HG03175 (cell line): ENCODE measurements at regions not wholly inside any gene's neighbourhood (a gene's known extent, or its start where the extent isn't known, plus 50 kb on each side); places are given as distances from the start of the nearest gene placed in this dataset.

Experiments used
- ATAC-seq: cut with Tn5 transposase; IDR thresholded peaks from one replicate; pipeline ENCODE4 v1.9.1; 2021; ENCODE audit warnings: mild to moderate bottlenecking, moderate library complexity; ENCODE audit not compliant: unreplicated experiment

DNA sequence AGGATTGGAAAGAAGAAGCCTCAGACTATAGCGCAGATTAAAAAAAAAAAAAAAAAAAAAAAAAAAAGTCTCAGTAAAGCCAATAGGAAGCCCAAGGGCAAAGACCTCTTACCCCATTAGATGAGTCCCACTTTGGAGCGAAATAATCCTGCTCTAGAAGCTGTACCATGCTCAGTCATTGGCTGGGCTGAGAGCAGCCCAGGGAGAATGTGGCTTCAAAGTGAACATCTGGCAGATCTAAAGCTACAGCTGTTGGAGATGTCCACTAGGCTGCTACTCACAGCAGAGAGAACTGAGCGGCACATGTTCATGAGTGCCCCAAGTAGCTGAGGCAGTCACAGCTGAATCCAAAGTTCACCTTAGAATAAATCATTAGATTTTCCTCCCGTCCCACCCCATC lies 560.9 kb downstream of the MED13L start:
- ATAC-seq, result no peak

DNA sequence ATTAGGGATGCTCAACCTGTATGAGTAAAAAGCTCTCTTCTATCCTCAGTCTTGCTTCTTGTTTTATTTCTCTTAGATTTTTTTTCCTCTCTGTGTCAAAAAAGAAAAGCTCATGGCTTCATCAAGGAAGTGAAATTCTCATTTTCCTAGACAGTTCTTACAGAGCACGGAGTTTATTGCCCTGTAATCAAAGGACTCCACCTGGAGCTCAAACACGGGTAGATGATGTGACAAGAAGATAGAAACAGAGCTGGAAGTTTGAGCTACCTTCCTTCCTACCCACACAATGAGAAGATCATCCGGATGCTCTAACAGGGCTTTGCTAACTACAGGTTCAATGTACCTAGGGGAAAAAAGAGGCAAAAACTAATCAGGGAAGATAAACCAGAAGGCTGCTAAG lies 564.8 kb downstream of the MED13L start:
- ATAC-seq, result no peak

DNA sequence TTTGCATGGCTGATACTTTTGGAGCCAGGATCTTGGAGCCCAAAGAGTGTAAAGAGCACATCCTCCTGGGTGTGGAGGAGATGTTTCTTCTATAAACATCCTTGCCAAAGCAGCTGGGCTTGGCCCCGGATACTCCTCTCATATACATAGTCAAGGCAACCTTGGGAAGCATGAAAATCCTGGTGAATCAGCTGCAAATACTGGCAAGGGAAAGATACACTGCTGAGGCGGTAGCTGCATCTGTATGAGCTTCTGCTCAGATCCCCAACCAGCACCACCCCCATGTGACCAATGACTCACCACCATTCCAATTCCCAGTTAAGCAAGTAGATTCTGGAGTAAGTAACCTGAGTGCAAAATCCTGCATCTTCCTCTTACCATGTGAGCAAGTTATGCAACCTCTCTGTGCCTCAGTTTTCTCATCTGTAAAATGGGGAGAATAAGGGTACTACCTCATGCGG lies 567.4 kb downstream of the MED13L start:
- no peak for ATAC-seq

DNA sequence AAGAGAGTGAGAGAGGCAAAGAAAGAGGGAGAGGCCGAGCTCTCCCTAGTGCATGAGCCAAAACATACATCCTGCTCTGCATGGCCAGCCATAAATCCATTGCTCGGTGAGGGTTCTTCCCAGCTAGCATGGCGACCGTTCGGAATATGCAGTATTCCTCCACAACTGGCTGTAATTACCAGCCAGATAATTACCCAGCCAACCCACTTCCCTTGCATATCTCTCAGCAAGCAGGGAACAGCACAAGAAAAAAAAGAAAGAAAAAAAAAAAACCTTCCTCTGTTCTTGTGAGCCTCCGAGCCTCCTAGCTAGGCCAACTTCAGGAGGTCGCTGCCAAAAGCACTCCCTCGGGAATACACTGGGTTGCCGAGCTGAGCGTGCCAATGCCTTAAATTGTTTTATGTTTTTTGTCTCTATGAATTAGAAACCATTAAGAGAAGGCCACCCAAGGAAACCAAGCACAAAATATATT lies 567.9 kb downstream of the MED13L start:
- ATAC-seq, result no peak

DNA sequence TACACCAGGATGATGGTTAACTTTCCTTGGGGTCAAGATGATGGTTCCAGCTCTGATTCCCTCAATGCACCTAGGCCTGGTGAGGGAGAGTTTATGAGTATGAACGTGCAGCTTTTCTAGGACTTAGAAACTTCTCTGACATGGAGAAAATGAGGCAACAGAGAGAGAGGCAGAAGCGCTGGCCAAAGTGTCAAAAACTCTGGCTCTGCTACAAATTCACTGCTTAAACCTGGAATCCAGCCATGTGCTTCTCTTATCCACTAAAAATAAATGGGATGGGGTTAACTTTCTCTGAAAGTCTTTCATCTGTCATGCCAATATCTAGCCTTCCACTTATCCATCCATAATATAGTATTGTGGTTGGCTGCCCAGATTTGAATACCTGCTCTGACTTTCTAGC lies 568.7 kb downstream of the MED13L start:
- ATAC-seq, result no peak

DNA sequence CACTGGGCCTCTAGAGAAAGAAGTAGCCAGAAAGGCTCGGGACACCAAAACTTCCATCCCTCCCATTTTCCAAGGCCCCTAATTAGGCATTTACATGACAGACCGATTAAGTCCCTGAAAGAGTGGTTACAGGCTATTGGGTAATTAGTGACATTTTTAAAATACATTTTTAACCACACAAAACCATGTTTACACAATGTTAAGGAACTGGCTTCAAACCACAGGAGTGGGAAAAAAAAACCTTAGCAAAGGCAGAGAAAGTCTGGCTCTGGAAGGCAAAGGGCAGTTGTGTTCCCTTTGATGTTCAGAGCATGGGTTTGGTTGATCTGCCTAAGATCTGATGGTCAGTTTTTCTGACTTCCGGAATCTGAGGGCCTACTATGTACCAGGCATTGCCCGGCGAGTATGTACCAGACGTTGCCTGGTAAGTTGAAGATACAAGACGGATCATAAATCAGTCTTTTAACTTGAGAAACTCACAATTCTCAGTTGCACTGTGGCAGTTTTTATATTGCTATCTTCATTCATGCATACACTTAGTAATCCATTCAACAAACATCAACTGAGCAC lies 576.5 kb downstream of the MED13L start:
- ATAC-seq, result no peak

DNA sequence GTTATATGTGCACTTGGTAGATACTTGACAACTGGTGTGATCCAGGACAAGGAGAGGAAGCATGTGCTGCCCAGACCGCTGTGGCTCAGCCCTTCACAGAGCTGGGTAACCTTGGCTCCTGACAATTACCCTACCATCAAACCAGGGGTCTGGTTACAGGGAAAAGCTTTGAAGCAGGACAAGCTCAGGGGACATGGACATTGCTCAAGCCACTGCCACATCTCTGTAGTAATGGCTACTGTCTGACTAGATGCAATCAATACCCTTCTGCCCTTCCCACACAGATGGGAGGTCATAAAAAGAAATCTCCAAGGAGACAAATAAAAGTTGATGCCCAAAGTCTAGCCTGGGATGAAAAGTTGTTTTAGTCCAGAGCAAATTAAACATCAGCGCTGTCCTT lies 577.4 kb downstream of the MED13L start:
- ATAC-seq, result no peak

DNA sequence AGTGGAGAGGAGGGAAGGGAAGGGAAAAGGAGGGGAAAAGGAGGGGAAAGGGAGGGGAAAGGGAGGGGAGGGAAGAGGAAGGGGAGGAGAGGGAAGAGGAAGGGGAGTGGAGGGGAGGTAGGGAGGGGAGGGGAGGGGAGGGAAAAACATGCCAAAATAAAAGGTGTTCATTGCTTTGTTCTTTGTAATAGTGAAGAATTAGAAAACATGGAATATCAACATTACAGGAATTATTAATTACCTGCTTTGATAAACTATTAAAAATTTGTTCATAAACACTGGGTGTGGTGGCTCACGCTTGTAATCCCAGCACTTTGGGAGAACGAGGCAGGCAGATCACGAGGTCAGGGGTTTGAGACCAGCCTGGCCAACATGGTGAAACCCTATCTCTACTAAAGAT lies 579.2 kb downstream of the MED13L start:
- ATAC-seq, result no peak

DNA sequence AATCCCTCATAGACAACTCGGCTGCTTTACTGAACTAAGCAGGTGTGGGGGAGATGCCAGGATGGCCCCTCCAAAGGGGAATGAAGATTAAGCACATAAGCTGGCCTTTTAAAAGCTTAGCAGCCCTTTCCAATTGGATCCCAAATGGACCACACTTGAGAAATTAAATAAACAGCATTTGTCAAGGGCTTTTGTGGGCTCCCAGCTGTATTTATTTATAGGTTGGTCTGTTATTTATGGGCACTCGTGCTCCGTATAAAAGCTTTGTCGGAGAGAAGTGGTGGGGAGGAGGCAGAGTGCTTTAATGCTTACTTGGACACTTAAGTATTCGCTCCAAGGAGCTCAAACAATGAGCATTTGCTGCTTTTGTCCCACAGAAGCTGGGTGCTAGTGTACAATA lies 580.2 kb downstream of the MED13L start:
- no peak for ATAC-seq

DNA sequence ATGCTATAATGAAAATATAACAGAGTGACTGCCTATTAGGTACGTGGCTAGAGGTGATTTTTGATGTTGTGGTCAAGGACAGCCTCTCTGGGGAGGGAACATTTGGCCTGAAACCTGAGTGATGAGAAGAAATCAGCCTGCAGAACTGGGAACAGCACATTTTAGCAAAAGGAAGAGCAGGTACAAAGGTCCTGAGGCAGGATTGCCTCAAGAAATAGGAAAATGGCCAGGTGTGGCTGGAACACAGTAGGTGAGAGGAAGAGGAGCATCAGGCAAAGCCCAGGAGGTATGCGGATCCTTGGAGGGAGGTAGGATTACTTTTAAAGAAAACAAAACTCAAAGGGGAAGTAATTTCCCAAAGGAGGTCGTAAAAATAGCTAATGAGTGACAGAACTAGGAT lies 582.9 kb downstream of the MED13L start:
- no peak for ATAC-seq

DNA sequence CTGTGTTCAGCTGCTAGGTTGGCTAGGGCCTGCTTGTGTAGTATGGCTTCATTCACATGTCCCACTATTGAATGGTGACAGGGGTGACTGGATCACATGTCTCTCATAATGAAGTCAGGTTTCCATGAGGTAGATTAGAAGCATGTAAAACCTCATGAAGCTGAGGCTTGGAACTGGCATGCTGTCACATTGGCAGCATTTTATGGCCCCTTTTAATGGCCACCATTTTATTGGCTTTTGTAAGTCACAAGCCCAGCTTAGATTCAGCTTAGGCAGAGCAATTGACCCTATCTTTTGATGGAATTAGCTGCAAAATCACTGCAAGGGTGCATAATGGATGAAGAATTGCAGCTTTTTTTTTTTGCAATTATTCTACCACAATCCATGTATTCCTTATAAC lies 583.5 kb downstream of the MED13L start:
- ATAC-seq, result no peak

DNA sequence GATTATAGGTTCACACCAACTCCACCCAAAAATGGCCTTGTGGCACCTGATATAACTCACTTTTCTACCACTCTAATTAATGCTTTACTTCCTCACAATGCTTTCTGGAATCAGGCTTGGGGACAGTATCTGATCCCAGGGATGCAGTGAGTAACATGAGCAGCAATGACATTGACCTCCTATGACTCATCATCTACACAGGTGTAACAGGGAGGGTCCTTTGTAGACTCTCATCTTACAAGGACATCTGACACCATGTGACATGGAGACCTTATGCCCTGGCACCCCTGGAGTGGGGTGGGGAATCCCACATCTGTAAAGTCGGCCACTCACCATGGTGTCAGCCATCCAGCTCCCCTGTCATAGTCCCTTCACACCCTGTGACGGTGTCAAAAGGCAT lies 586.4 kb downstream of the MED13L start:
- ATAC-seq, result no peak

DNA sequence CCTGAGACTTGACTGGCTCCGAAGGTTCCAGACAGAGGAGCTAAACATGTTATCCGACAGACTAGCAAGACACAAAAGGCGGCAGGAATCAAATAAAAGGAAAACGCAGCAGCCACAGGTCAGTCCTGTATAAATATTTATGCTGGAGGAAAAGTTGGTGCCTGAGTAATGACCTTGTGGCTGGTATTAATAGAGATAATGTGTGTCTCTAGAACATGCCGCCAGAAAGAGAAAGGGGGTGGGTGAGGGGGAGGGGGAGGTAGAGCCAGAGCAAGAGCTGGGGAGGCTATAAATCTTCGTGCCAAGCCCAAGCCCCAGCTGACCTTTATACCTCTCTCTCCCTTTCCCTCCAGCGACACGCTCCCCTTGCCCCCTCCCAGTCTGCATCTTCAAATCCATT lies 590.4 kb downstream of the MED13L start:
- ATAC-seq, result no peak

DNA sequence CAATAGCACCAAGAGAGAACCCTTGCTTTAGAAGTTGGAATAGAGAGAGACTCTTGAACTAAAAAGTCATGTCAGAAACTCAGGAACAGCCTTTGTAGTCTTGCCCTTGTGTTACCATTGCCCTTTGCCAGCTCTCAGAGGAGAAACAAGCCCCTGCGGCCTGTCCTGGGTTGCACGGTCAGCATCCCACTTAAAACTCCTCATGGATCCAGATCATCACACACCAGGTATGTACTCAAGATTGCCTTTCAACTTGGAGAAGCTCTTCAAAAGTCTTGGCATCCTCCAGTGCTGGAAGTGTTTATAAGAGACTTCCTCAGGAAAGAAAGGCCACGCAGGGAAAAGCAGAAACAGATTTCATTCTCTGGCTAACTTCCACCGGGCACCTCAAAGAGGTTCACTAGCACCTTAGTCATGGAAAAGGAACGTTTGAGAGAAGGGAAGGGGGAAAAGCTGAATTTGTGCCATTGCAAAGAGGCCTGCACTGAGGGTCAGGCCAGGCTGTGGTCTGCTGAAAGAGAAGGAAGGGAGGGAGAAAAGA lies 594.2 kb downstream of the MED13L start:
- ATAC-seq, result no peak

DNA sequence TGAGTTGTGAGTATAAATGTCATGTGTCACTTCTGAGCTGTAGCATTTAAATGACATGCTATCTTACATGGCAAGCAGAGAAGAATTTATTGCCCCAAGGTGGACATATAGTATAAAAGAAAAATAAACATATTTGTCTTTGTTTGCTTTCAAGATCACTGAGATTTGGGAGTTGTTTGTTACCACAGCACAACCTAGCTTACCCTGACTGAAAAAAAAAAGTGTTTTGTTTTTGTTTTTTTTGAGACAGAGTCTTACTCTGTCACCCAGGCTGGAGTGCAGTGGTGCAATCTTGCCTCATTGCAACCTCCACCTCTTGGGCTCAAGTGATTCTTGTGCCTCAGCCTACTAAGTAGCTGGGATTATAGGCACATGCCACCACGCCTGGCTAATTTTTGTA lies 596.5 kb downstream of the MED13L start:
- no peak for ATAC-seq

DNA sequence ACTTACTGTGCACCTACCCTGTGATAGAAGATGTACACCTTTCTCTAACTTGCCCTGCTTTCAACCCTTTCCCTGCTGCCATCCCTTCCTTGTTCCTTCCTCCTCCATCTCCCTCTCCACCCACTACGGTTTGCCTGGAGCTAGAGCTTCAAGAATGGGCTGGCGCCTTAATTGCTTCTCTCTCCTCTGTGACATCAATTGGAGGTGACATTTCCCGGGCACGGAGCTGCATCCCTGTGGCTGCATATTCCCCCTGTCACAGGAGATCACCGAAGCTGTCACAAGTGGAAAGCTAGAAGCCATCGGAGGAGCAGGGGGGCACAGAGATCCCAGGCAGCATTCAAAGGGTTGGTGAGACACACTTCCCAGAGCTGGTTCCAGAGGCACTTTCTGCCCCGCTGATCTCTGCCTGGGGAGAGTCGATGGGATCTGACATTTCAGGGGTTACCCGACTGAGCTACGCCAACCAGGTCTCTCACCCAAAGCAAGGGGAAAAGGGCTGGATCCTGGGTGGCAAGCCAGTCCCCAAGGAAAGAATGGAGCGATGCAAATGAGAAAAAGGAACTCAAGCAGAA lies 604.9 kb downstream of the MED13L start:
- no peak for ATAC-seq

DNA sequence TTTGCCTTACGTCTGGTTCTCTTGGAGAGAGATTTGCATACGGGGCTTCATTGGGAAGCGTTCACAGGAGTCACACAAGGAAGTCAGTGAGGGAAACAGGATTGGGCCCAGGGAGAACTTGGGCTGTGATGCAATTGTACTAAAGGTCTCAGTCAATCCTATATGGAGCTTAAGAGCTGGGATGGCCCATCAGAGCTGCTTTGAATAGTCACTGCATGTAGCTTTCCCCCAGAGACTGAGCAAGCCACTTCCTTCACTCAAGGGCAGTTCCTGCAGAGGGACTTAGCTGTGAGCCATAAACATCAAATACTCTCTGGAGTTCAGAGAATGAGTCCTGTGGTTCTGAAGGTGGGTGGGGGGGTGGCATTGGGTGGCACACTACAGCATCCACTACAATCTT lies 605.4 kb downstream of the MED13L start:
- ATAC-seq, result no peak

DNA sequence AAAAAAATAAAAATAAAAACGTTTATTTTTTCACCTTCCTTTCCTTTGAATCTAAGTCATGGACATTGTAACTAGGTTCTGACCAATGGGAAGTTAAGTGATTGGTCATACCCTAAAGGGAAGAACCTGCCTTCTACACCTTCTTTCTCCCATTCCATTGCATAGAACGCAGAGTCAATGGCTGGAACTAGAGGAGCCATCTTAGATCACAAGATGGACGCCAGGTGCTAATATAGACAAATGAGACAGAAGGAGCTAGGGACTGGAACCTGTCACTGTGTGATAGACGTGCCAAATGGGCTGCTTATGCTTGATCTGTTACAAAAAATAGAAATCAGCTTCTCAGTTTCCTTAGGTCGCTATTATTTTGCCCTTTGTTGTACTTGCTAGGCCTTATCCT lies 606.6 kb downstream of the MED13L start:
- no peak for ATAC-seq

DNA sequence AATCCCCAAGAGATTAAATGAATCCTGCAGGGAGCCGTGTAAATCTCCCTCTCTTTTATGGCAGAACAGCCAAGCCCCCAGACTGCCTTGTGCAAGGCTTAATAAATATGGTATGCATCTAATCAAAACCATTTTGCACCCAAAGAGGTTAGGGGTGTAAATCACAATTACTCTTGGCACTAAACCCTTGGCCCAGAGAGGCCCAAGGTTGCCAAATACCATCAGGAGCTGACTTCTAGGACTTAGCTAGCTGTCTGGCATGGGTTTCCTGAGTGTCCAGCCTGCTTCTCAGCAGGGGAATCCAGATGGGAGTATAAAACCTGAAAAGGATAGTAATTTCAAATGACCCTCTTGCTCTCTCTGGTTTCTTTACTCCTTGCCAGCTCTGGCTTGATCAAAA lies 610.4 kb downstream of the MED13L start:
- ATAC-seq, result no peak

DNA sequence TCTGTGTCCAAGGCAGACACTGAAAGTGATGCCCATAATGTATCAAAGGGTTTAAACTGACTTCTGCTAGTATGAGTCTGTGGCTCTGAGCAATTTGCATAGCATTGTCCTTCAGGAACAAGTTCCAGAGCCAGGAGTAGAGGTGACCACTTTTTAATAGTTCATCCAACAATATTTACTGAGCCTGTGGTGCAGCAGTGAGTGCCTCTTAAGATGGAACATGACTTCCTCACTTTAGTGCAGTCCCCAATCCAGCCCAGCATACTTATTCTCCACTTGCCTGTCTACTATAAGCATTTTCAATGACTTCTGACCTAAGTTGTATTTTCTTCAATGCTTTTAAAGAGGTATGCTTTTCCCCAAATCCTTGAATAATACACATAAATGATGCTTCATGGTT lies 611.3 kb downstream of the MED13L start:
- no peak for ATAC-seq

DNA sequence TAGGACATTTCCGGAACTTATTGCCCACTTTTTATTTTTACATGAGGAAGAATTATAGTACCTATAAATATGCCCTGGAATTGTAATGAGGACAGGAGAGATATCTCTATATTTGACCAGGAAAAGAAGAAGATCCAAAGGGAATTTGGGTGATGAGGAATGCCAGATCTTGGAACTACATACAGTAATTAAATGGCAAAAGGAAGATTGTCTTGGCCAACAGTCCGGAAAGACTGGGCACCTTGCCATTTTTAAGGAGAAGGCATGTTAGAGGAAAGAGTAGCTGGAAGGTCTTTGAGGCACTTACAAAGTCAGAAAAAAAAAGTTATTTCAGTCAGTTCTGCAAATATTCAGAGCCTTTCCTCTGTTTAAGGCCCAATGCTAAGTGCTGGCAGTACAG lies 616.4 kb downstream of the MED13L start:
- no peak for ATAC-seq

DNA sequence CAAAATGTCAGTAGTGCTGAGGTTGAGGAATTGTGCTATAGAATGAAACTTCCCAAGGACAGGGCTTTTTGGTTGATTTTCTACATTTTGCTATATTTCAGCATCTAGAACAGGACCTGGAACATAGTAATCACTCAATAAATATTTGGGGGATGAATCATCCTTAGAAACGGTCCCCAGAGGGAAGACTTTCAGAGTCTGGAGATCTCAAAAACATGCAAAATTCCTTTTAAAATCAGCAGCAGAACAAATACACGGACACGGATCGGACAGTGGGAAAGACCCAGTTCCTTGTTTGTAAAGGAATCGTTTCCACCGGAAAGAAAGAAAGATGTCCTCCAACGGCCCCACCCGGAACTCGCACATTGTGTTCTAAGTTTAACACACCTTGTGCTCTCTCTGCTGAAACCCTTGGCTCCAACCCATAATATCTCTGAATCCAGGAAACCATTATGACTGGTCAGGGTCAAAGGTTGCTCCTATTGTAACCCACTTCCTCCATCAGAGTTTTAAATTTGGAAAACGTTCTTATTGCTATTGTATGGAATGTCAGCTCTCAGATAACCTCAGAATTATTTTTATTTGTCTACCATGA lies 617.2 kb downstream of the MED13L start:
- ATAC-seq, result no peak
